ENCODE measurements at regions not wholly inside any gene's neighbourhood (a gene's known extent, or its start where the extent isn't known, plus 50 kb on each side); places are given as distances from the start of the nearest gene placed in this dataset.

GRCh38 chr4:38320833-38321232 lies 343.2 kb upstream of the KLF3 start:
- POLR2A ChIA-PET (ENCODE audit: partially characterized antibody): no interaction called here
- Histone ChIP-seq H3K4ac (replicated peaks; ENCODE audit: insufficient read length, low read depth, low read length) (no peak overlapping the region), H2BK120ac (replicated peaks; ENCODE audit: low read depth, low read length) (no peak overlapping the region), H3K23ac (ENCODE audit: insufficient read length) (no peak overlapping the region), H3K4me3 (ENCODE audit: extremely low read depth in 1 of 4, insufficient read depth in 2 of 4, low read depth in 3 of 4, low read length in 4 of 4) (no peak overlapping the region), H3K27ac (ENCODE audit: low read depth, low read length) (no peak overlapping the region), H2BK5ac (ENCODE audit: low read depth, low read length) (no peak overlapping the region), H3K36me3 (ENCODE audit: control insufficient read depth in 2 of 4, insufficient read depth in 4 of 4, low read length in 3 of 4) (no peaks in the 10 kb centered on the region), H2BK12ac (ENCODE audit: low read depth, low read length) (no peak overlapping the region), H3K79me1 (ENCODE audit: low read depth, low read length) (no peaks in the 10 kb centered on the region), H4K91ac (replicated peaks; ENCODE audit: insufficient read length, low read length) (no peak overlapping the region), H4K8ac (ENCODE audit: extremely low read depth, insufficient read depth, low read length) (no peak overlapping the region), H2AFZ (ENCODE audit: low read length) (no peak overlapping the region), H3K9ac (replicated peaks in 1 of 4; ENCODE audit: extremely low read depth in 1 of 4, low read depth in 3 of 4, low read length in 3 of 4) (no peak overlapping the region), H2AK5ac (ENCODE audit: low read depth, low read length) (no peak overlapping the region), H2BK15ac (ENCODE audit: low read length) (no peak overlapping the region), H4K5ac (ENCODE audit: insufficient read length, low read depth, low read length) (no peak overlapping the region), H3K79me2 (ENCODE audit: control insufficient read depth in 1 of 2, insufficient read depth in 2 of 2, low read length in 2 of 2) (no peaks in the 10 kb centered on the region), H3K9me3 (ENCODE audit: insufficient read depth in 2 of 2, low read depth in 1 of 2, low read length in 1 of 2) (peaks cover 0 to 7% of the 10 kb centered on the region in 2 experiments; a peak in 1 of 4 replicates), H3K4me1 (replicated peaks in 1 of 4; ENCODE audit: control insufficient read depth in 3 of 4, insufficient read depth in 4 of 4, low read length in 3 of 4) (peaks cover 0 to 3% (median under 1%) of the 10 kb centered on the region in 4 experiments; a peak in 1 of 7 replicates), H3K27me3 (replicated peaks in 1 of 4; ENCODE audit: control insufficient read depth in 3 of 4, extremely low read depth in 1 of 4, insufficient read depth in 3 of 4, low read length in 3 of 4) (no peaks in the 10 kb centered on the region), H3K23me2 (ENCODE audit: low read depth, low read length) (no peaks in the 10 kb centered on the region), H2BK20ac (ENCODE audit: low read length) (no peak overlapping the region), H3K4me2 (ENCODE audit: insufficient read depth in 1 of 2, low read depth in 2 of 2, low read length in 2 of 2) (no peak overlapping the region), H4K20me1 (replicated peaks in 1 of 2; ENCODE audit: control insufficient read depth in 1 of 2, insufficient read depth in 2 of 2, low read length in 2 of 2) (no peaks in the 10 kb centered on the region), H3K18ac (ENCODE audit: extremely low read depth, low read length) (no peak overlapping the region), H3K14ac (ENCODE audit: insufficient read length) (no peak overlapping the region), H3K56ac (replicated peaks; ENCODE audit: insufficient read length, low read depth, low read length) (no peak overlapping the region)
- FAIRE-seq (no peak), DNase-seq (ENCODE audit: low read depth in 1 of 2, low spot score in 2 of 2) (no peak)
- no peak for TF ChIP-seq KDM5A (IDR thresholded peaks at IDR 0.05; ENCODE audit: low read length)
- TF ChIP-seq NANOG (IDR thresholded peaks at IDR 0.05; ENCODE audit: insufficient read depth, low read depth, low read length, poor library complexity, severe bottlenecking): no peak
- no peak for TF ChIP-seq RFX5 (IDR thresholded peaks at IDR 0.05; ENCODE audit: borderline replicate concordance, low read depth, low read length)
- TF ChIP-seq POU5F1 (IDR thresholded peaks at IDR 0.05; ENCODE audit: low read depth, low read length): no peak
- no peak for TF ChIP-seq ZNF274 (IDR thresholded peaks at IDR 0.05; ENCODE audit: borderline replicate concordance, extremely low read depth, low read length)
- TF ChIP-seq EZH2 (IDR thresholded peaks at IDR 0.05; ENCODE audit: low read depth, low read length, severe bottlenecking): no peak
- TF ChIP-seq BRCA1 (IDR thresholded peaks at IDR 0.05; ENCODE audit: low read depth, low read length): no peak
- TF ChIP-seq HDAC2 (IDR thresholded peaks at IDR 0.05; ENCODE audit: borderline replicate concordance in 1 of 2, low read depth in 2 of 2, low read length in 2 of 2): no peak
- no peak for TF ChIP-seq TEAD4 (IDR thresholded peaks at IDR 0.05; ENCODE audit: low read depth, low read length)
- CTCF ChIA-PET (ENCODE audit: partially characterized antibody): interaction anchor here (0.6 to 4.2 kb wide), 13 partner anchors 9 to 410 kb away, joined by 3 to 28 read pairs (median 4); no protein-coding TSS in a partner anchor
- WGBS, 2 experiments (ENCODE audit: extremely low coverage in 1 of 2, insufficient coverage in 1 of 2, insufficient read length in 1 of 2, insufficient replicate concordance in 2 of 2, low coverage in 1 of 2, low lambda C conversion rate in 2 of 2, missing lambda C conversion rate in 1 of 2): 83% methylated on average over 4 of the region's 4 CpGs; no CpG with 5 or more reads in 1 of the 2 experiments
